T-helper 22 cell (primary cell): ENCODE measurements at regions not wholly inside any gene's neighbourhood (a gene's known extent, or its start where the extent isn't known, plus 50 kb on each side); places are given as distances from the start of the nearest gene placed in this dataset.
"Not testable (repeated sequence)": the region's sequence is repeated elsewhere in the genome, so short reads cannot be mapped to it uniquely, and the experiment has no call there.

Source experiments
- DNase-seq: peaks from one replicate; pipeline ENCODE4 v3.0.0-alpha.2; 2020; ENCODE audit warnings: low read depth

DNA sequence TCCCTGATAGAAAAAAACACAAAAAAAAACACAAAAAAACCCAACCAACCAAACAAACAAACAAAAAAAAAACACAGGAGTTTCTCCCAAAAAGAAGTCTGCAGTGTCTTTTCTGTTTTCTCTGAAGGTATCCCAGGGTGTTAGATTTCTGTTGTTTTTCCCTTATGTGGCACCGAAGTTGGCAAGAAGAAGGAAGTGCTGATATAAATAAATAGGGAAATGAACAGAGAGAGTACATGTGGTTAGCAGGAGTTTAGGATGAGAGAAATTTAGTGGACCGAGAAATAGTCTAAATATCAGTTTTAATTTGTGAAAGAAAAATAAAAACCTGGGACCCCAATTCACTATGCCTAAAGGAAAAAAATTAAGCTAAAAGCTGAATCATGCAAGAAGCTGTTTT is 287.0 kb upstream of the SGCG start:
- DNase-seq = no peak

DNA sequence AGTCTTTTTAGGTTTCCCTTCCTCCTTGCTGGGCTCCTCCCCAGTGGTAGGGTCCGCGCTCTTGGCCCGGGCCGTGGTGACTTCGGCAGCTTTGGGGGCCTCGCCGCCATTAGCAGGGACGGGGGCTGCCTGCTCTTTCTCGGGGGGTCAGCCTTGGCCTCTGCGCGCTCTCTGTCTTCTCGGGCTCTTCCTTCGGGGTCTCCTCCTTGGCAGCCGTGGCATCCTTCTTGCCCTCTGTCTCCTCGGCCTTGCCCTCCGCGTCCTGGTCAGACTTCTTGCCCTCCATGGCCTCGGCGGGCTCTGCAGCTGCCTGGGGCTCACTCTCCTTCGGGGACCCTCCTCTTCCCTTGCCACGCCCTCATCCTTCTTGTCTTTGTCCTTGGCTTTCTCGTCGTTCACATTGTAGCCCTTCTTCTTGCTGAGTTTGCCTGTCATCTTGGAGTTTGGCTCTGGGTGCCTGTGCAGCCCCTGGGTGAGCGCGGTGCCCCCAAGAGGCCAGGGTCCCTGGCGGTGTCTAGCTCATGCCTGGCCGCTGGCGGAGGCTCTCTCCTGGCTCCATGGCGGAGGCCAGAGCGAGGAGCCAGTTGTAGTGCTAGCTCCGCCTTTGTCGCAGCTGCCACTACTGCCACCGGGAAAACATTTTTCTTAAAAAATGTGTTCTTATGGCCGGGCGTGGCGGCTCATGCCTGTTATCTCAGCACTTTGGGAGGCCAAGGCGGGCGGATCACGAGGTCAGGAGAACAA is 283.0 kb upstream of the SGCG start:
- DNase-seq = no peak

DNA sequence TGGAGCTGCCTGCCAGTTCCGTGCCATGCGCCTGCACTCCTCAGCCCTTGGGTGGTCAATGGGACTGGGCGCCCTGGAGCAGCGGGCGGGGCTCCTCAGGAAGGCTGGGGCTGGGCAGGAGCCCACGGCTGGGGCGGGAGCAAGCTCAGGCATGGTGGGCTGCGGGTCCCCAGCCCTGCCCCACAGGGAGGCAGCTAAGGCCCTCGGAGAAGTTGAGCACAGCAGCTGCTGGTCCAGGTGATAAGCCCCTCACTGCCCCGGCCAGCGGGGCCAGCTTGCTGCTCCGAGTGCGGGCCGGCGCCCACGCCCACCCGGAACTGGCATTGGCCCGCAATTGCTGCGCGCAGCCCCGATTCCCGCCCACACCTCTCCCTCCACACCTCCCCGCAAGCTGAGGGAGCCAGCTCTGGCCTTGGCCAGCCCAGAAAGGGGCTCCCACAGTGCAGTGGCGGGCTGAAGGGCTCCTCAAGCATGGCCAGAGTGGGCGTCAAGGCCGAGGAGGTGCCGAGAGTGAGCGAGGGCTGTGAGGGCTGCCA is 280.3 kb upstream of the SGCG start:
- not testable (repeated sequence) for DNase-seq

DNA sequence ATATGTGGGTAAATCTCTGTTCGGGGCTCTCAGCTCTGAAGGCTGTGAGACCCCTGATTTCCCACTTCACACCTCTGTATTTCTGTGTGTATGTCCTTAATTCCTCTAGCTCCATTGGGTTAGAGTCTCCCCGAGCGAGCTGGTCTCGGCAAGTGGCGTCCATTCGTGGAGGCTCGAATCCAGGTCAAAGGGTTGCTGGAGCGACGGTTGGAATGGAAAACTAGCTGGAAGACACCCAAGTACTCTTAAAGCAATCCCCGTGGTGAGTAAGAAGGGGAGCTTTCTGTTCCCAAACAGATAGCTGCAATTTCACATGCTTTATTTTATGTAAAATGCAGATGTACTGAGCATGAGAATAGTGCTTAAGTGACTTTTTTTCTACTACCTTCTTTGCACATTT is 277.5 kb upstream of the SGCG start:
- DNase-seq = no peak

DNA sequence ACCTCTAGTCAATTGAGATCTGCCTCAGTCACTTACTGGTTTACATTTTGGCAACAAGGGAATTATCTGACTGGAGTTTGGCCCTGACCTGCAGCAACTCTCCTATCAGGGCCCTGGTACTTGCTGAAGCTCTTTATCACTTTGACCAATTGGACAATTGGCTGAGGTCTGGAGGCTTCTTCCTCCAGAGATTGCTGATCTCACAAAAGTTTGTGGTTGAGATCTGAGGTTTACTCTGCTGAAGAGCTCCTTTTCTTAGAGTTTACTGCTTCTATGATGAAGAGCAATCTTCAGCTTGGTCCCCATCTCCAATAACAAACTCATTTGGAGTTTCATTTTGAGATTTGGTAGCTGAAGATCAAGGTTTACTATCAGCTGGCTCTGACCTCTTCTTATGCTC is 276.9 kb upstream of the SGCG start:
- no peak for DNase-seq

DNA sequence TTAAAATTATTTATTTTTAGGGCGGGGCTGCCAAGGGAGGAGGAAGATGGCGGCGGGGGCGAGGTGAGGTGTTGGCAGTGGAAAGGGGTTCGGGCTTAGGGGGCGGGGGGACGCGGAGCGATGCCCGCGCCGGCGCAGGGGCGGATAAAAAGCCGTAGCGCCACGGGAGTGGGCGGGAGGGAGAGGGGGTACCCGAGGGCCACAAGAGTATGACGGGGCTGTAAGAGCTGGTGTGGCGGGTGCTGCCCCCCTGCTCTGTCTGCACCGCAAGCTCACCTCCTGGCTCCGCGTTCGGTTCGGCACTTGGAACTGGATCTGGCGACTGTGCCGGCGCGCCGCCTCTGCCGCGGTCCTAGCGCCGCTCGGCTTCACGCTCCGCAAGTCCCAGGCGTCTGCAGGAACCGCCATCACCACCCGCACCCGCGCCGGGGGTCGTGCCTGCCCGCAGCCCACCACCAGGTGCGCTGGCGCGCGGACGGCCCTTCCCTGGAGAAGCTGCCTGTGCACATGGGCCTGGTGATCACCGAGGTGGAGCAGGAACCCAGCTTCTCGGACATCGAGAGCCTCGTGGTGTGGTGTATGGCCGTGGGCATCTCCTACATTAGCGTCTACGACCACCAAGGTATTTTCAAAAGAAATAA is 265.2 kb upstream of the SGCG start:
- no peak for DNase-seq

DNA sequence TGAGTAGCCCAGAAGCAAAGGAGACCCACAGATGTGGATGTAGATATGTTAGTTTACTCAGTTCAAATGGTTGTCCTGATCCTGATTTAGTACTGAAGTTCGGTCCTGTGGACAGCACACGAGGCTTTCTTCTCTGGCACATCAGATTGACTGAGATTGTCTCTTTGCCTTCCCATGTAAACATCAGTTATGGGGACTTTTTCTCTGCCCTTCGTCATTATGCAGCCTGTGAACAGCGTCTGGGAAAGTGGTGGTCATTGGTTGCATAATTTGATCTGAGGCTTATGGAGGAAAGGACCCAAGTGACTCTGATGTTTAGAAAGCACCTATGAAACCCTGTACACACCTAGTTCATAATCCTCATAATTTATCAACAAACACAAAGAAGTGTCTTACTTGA is 264.5 kb upstream of the SGCG start:
- not testable (repeated sequence) for DNase-seq

DNA sequence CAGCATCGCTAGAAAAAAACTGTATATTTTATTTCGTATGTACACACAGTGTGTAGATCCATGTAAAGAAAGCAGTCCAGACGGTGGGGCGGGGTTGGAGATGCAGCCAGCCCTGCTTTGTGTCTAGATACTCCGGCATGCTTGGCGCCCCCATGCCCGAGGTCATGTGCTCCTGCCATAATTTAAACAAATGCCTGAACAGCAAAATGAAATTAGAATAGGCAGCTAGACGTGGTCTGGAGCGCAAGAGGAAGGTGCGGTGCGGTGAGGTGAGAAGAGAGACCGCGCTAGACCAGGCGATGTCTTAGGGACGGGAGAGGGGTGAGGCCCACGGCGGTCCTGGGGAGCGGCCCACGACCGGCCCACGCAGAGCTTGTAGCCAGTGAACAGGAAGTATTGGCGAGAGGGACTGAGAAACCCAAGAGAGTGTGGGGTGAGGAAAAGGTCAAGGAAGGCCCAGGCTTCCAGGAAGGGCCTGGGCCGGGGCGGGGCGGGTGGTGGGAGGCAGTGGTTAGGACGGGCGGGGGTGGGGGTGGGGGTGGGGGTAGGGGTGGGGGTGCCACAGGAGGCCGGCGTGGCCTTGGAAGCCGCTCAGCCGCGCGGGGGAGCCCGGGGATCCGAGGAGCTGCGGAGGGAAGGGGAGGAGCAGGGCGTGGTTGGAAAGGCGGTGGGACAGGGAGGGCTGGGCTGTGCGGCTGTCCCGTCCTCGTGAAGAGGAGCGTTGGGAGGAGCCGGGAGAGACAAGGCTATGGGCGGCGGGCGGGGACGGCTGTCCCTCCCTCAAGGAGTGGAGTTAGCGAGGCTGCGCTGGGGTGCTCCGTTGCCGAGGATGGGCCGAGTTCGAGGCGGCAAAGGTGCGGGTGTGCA is 254.7 kb upstream of the SGCG start:
- no peak for DNase-seq

DNA sequence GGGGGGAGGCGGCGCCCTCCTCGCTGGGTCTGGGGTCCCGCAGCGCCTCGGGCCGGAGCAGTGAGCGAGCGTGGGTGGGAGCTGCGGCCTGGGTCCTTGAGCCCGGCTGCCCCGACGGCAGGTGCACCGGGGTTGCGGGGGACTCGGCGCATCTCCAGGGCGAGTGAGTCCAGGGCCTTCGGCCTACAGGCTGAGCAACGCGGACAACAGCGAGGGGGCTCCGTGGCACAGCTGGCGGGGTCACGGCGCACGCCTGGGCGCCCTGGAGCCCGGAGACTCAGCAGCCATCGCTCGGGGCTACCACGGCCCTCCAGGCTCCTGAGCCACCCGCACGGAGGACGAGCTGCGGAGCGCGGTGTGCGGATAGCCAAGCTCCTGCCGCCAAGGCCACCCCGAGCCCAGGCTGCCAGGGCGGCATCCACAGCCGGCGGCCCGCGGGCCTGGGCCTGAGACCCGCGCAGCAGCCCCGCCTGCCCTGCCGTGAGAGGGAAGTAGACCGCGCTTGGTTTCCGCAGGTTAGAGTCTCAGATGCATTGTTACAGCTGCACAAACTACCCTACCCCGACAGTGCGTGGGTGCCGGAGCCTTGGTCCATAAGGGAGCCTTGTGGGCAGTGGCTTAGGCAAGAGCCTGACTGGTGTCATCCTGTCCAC is 253.9 kb upstream of the SGCG start:
- no peak for DNase-seq

DNA sequence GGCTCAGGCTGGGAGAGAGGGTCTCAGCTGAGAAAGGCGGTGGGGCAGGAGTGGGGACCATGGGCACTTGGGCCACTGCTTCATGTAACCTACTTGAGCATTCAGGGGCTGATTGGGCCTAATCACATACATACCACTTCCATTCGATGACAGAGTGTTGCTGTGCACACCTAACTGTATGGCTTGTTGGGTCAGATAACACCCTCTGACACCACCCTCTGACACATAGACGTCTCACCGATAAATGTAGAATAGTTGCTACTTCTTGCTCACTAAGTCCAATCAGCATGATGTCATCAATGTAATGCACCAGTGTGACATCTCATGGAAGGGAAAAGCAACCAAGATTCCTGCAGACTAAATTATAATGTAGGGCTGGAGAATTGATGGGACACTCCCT is 252.9 kb upstream of the SGCG start:
- DNase-seq = not testable (repeated sequence)

DNA sequence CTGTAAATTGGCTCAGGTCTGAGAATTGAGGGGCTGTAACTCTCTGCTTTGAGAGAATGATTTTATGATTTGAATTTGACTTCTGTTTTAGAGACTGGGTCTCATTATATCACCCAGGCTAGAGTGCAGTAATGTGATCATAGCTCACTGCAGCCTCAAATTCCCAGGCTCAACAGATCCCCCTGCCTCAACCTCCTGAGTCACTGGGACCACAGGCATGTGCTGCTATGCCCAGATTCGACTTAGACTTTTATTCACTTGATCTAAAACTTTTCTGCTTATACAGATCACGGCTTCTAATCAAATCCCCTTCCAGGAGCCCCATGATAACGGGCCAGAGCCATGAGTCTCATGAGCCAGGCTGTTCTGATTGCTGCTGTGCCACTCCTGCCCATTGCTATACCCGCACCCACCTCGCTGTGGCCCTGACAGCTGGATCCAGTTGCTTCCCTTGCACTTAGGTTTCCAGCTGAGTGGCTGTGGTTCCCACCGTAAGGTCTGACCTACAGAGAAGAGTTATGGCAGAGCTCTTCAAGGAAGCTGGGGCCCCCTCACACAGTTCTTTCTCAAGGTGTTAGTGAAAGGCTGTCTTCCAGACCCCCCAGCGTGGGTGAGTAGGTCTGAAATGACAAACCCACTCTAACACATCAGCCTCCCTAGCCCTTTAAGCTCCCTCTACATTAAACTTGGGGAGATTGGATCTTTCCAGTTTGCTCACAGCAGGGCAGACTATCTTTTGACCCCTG is 251.2 kb upstream of the SGCG start:
- DNase-seq = no peak

DNA sequence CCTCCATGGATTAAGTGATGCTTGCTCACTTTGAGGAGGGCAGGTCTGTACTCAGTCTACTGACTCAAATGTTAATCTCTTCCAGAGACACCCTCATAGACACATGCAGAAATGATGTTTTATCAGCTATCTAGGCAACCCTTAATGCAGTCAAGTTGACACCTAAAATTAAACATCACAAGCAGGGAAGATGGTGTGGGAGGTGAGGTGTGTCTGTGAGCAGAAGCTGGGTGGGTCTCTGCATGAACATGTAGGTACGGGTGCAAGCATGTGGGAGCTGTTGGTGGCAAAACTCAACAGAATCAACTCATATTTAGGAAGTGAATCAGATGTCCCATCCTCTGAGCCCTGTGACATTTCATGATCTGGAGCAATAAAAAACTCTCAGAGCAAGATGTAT is 249.2 kb upstream of the SGCG start:
- DNase-seq = no peak

DNA sequence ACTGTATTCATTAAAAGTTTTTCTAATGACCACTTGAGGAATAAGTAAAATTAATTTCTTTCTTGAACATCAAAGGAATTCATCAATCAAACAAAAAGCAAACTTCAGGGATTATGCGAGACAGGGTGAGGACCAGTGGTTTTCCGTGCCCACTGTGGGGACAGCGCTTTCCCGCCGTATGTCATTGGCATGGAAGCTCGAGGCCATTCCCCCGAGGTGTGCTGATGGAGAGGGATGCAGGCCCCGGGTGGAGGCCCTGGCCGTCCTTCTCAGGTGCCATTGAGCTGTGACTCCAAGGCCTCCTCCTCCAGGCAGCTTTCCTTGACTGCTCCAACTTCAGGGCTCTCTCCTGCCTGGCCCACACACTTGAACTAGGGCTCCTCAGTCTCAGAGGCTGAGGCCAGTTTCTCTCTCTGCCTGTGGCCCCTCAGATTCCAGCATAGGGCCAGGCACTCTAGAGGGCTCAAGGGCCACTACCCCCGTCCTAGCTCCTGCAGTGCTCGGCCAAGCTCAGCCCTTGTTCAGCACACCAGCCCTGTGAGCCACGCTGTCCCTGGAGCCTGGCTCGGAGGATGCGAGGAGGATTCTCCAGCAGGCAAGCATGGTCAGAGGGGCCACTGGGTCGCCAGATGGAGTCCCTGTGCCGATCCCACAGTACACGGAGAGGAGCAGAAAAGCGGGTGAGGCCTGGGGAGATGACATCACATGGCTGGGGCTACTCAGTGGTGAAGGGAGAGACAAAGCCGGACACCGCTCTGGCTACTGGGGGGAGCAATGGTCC is 248.0 kb upstream of the SGCG start:
- DNase-seq = not testable (repeated sequence)

DNA sequence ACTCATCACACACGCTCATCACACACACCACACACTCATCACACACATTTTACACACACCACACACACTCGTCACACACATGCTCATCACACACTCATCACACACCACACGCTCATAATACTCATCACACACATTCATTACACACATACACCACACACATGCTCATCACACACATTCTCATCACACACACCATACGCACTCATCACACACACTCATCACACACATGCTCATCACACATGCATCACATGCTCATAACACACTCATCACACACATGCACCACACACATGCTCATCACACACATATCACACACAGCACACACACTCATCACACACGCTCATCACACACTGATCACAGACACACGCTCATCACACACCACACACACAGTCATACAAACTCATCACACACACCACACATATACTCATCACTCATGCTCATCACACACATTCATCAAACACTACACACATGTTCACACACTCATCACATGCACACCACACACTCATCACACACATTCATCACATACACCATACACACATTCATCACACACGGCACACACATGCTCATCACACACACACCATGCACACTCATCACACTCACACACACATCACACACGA is 247.1 kb upstream of the SGCG start:
- no peak for DNase-seq

DNA sequence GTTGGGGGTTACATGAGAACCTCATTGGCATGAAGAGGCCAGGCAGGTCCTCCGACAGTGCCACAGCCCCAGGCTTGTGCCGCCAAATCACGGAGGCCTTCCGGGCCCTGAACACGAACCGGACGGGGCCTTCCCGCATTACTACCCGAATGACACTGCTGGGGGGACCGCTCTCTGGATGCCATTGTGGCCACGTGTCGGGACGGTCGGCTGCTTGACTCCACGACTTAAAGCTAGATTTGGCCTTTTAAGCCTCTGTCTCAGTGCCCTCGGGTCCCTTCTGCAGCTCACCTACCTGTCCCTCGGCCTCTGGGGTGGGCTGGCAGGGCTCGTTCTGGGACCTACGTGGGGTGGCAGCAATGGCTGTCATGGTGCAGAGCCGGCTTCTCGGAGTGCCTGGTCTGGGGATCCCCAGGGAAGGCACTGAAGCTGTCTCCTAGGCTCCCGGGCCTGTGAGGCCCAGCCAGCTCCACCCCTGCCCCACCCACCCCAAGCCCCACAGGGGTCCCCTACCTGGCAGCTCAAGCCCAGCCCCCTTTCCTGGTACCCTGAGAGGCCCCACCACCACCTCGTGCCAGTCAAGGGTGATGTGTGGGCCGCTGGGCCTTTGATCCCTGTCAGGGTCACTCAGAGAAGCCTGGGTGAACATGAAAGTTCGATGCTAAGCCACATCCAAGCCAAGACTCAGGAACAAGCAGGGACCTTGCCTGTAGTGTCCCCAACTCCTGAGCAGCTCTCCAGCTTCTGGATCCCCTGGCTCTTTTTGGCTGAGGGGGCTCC is 245.8 kb upstream of the SGCG start:
- DNase-seq = no peak

DNA sequence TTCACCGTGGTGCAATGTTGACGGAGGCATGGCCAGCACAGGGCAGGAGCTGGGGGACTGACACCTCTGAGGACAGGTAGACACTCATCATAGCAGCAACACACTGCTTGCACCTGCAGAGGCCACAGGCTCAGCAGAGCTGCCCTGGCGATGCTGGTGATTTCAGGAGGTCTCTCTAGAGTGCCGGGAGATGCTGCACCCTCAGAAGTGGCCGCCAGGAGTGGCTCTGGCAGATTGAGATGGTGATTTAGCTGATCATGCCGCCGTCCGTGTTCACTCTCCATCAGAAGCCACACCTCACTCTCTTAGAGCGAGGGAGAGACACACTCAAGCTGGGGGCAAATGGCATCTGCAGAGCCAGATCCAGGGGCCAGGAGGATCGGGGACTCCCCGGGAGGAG is 244.6 kb upstream of the SGCG start:
- DNase-seq = no peak

DNA sequence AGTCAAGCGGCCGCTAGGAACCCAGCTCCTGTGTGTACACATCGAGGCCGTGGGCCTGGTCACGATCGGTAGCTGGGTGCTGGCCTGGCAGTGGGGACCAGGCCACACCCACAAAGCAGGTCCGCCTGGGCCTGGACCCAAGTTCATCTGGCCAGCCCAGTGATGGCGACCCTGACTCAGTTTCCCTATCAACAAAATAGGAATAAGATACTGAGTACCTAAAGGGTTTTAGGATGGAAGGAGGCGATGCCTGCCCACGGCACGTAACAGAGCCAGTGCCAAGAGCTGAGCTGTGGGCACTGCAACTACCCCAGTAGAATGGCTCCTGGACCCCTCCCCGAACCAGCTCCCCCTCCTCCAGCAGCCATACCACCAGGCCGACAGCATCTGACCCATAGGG is 243.5 kb upstream of the SGCG start:
- DNase-seq = no peak

DNA sequence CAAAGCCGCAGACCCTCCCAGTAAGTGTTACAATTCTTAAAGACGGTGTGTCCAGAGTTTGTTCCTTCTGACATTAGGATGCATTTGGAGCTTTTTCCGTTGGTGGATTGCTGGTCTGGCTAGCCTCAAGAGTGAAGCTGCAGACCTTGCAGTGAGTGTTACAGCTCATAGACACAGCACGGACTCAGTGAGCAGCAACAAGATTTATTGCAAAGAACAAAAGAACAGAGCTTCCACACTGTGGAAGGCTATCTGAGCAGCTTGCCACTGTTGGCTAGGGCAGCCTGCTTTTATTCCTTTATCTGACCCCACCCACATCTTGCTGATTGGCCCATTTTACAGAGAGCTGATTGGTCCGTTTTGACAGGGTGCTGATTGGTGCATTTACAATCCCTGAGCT is 242.8 kb upstream of the SGCG start:
- DNase-seq = no peak

DNA sequence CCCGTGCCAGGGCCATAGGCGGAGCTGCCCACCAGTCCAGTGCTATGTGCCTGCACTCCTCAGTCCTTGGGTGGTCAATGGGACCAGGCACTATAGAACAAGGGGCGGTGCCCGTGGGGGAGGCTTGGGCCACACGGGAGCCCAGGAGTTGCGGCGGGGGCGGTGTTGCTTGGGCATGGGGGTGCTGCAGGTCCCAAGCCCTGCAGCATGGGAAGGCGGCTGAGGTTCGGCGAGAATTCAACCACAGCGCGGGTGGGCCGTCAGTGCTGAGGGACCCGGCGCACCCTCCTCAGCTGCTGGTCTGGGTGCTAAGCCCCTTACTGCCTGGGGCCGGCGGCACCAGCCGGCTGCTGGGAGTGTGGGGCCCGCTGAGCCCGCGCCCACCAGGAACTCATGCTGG is 242.2 kb upstream of the SGCG start:
- no peak for DNase-seq

DNA sequence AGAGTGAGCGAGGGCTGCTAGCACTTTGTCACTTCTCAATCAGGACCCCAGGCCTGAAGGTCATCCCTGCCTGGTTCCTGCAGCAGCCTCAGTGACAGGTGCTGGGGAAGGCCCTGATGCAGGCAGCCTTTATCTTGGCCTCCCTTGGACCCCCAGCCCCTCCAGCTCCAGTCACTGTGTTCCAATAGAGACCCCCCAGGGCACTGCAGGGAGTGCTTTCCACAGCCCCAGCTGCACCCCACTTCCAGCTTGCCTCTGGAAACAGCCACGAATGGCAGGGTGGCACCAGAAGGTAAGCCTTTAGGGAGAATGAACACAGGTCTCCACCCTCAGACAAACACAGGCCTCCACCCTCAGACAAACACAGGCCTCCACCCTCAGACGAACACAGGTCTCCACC is 241.6 kb upstream of the SGCG start:
- no peak for DNase-seq
